H1 (cell line): ENCODE measurements at regions not wholly inside any gene's neighbourhood (a gene's known extent, or its start where the extent isn't known, plus 50 kb on each side); places are given as distances from the start of the nearest gene placed in this dataset.

Source experiments
- CTCF ChIA-PET: fragments of 300-600 bp; sonication (Branson Sonifier 250); formaldehyde crosslinking; loops from one replicate; lab custom pipeline; 2021; ENCODE audit not compliant: partially characterized antibody; lab: Charles Lee
- POLR2A ChIA-PET: fragments of 300-600 bp; sonication (Branson Sonifier 250); formaldehyde crosslinking; loops from one replicate; lab custom pipeline; 2021; ENCODE audit warnings: inconsistent platforms; ENCODE audit not compliant: partially characterized antibody; lab: Charles Lee
- DNase-seq, 2 experiments: peaks; one replicate each; pipeline versions ENCODE4 v3.0.0 to v3.0.0-alpha.2; 2010 to 2022; ENCODE audit warnings: low spot score in 2 of 2, low read depth in 1 of 2, mixed read lengths in 1 of 2
- FAIRE-seq: peaks from 2 replicates; lab custom pipeline; 2011; peaks lifted over from hg19 to GRCh38; lab: Jason Lieb, UNC
- H2AFZ ChIP-seq: 2 replicates; pipeline ENCODE4 v1.8.1; 2012; ENCODE audit warnings: low read length, inconsistent platforms
- H2AK5ac ChIP-seq: 2 replicates; pipeline ENCODE4 v1.6.1; 2013; ENCODE audit warnings: low read depth, low read length
- H2BK120ac ChIP-seq: replicated peaks from 2 replicates; pipeline ENCODE3; 2013; ENCODE audit warnings: low read depth, low read length, inconsistent platforms
- H2BK12ac ChIP-seq: 2 replicates; pipeline ENCODE4 v1.6.1; 2013; ENCODE audit warnings: low read depth, low read length
- H2BK15ac ChIP-seq: 2 replicates; pipeline ENCODE4 v1.6.1; 2013; ENCODE audit warnings: low read length
- H2BK20ac ChIP-seq: 2 replicates; pipeline ENCODE4 v1.6.1; 2013; ENCODE audit warnings: low read length
- H2BK5ac ChIP-seq: 2 replicates; pipeline ENCODE4 v1.6.1; 2013; ENCODE audit warnings: low read depth, low read length
- H3K14ac ChIP-seq: 2 replicates; pipeline ENCODE4 v1.6.1; 2013; ENCODE audit warnings: inconsistent platforms; ENCODE audit not compliant: insufficient read length
- H3K18ac ChIP-seq: 2 replicates; pipeline ENCODE4 v1.6.1; 2013; ENCODE audit warnings: low read length; ENCODE audit errors: extremely low read depth
- H3K23ac ChIP-seq: 2 replicates; pipeline ENCODE4 v1.6.1; 2013; ENCODE audit warnings: inconsistent platforms; ENCODE audit not compliant: insufficient read length
- H3K23me2 ChIP-seq: 2 replicates; pipeline ENCODE4 v1.6.1; 2013; ENCODE audit warnings: low read depth, low read length
- H3K27ac ChIP-seq: 2 replicates; pipeline ENCODE4 v1.6.1; 2011; ENCODE audit warnings: low read depth, low read length, inconsistent platforms
- H3K27me3 ChIP-seq, 4 experiments: replicated peaks in 1 of 4; 1 replicate in 1 of 4; 2 replicates in 3 of 4; pipeline versions ENCODE4 v1.6.1 to v1.8.1; 2011 to 2013; ENCODE audit warnings: low read length in 3 of 4, mild to moderate bottlenecking in 3 of 4, inconsistent platforms in 2 of 4, mixed read lengths in 2 of 4, moderate library complexity in 1 of 4; ENCODE audit not compliant: control insufficient read depth in 3 of 4, insufficient read depth in 3 of 4; ENCODE audit errors: extremely low read depth in 1 of 4
- H3K36me3 ChIP-seq, 4 experiments: 2 replicates each; pipeline versions ENCODE4 v1.6.1 to v1.8.1; 2011 to 2013; ENCODE audit warnings: mild to moderate bottlenecking in 4 of 4, low read length in 3 of 4, moderate library complexity in 2 of 4, control low read depth in 1 of 4, inconsistent platforms in 1 of 4; ENCODE audit not compliant: insufficient read depth in 4 of 4, control insufficient read depth in 2 of 4
- H3K4ac ChIP-seq: replicated peaks from 2 replicates; pipeline ENCODE3; 2013; ENCODE audit warnings: low read length, low read depth, mixed read lengths, inconsistent platforms; ENCODE audit not compliant: insufficient read length
- H3K4me1 ChIP-seq, 4 experiments: replicated peaks in 1 of 4; 1 replicate in 1 of 4; 2 replicates in 3 of 4; pipeline versions ENCODE4 v1.6.1 to v1.8.1; 2011 to 2013; ENCODE audit warnings: low read length in 3 of 4, inconsistent platforms in 2 of 4, mixed read lengths in 1 of 4; ENCODE audit not compliant: insufficient read depth in 4 of 4, control insufficient read depth in 3 of 4
- H3K4me2 ChIP-seq, 2 experiments: 2 replicates each; pipeline versions ENCODE4 v1.6.1 to v1.8.1; 2011 to 2013; ENCODE audit warnings: low read depth in 2 of 2, low read length in 2 of 2, control low read depth in 1 of 2, inconsistent platforms in 1 of 2, mild to moderate bottlenecking in 1 of 2; ENCODE audit not compliant: insufficient read depth in 1 of 2
- H3K4me3 ChIP-seq, 4 experiments: fragments of 200-600, 300-600 bp in 1 of 4; sonication (generic), shearing (Covaris generic), sonication (Bioruptor Twin) in 1 of 4; 2 replicates each; pipeline versions ENCODE4 v1.5.1 to v1.8.1; 2011 to 2016; ENCODE audit warnings: low read length in 4 of 4, low read depth in 3 of 4, control low read depth in 2 of 4, inconsistent platforms in 2 of 4, mild to moderate bottlenecking in 2 of 4, mixed read lengths in 1 of 4, moderate library complexity in 1 of 4; ENCODE audit not compliant: insufficient read depth in 2 of 4; ENCODE audit errors: extremely low read depth in 1 of 4
- H3K56ac ChIP-seq: replicated peaks from 2 replicates; pipeline ENCODE3; 2013; ENCODE audit warnings: low read depth, mild to moderate bottlenecking, mixed read lengths, low read length, inconsistent platforms; ENCODE audit not compliant: insufficient read length
- H3K79me1 ChIP-seq: 2 replicates; pipeline ENCODE4 v1.6.1; 2013; ENCODE audit warnings: low read depth, low read length, control low read depth
- H3K79me2 ChIP-seq, 2 experiments: 2 replicates each; pipeline versions ENCODE4 v1.6.1 to v1.8.1; 2012 to 2013; ENCODE audit warnings: low read length in 2 of 2, mild to moderate bottlenecking in 2 of 2, inconsistent platforms in 1 of 2; ENCODE audit not compliant: insufficient read depth in 2 of 2, control insufficient read depth in 1 of 2
- H3K9ac ChIP-seq, 4 experiments: replicated peaks in 1 of 4; 1 replicate in 1 of 4; 2 replicates in 3 of 4; pipeline versions ENCODE4 v1.6.1 to v1.8.1; 2011 to 2013; ENCODE audit warnings: low read depth in 3 of 4, low read length in 3 of 4, control low read depth in 2 of 4, mild to moderate bottlenecking in 2 of 4, moderate library complexity in 2 of 4, inconsistent platforms in 1 of 4; ENCODE audit errors: extremely low read depth in 1 of 4
- H3K9me3 ChIP-seq, 2 experiments: 2 replicates each; pipeline versions ENCODE4 v1.6.1 to v1.8.1; 2012 to 2013; ENCODE audit warnings: mild to moderate bottlenecking in 2 of 2, moderate library complexity in 2 of 2, control low read depth in 1 of 2, inconsistent platforms in 1 of 2, low read depth in 1 of 2, low read length in 1 of 2, mixed read lengths in 1 of 2; ENCODE audit not compliant: insufficient read depth in 2 of 2
- H4K20me1 ChIP-seq, 2 experiments: replicated peaks in 1 of 2; 2 replicates each; pipeline versions ENCODE3 to v1.8.1; 2011 to 2013; ENCODE audit warnings: inconsistent platforms in 2 of 2, low read length in 2 of 2, mild to moderate bottlenecking in 1 of 2; ENCODE audit not compliant: insufficient read depth in 2 of 2, control insufficient read depth in 1 of 2
- H4K5ac ChIP-seq: 2 replicates; pipeline ENCODE4 v1.6.1; 2013; ENCODE audit warnings: low read length, low read depth, mixed read lengths, inconsistent platforms; ENCODE audit not compliant: insufficient read length
- H4K8ac ChIP-seq: 2 replicates; pipeline ENCODE4 v1.8.0; 2013; ENCODE audit warnings: mild to moderate bottlenecking, moderate library complexity, low read length, inconsistent platforms; ENCODE audit not compliant: insufficient read depth; ENCODE audit errors: extremely low read depth
- H4K91ac ChIP-seq: replicated peaks from 2 replicates; pipeline ENCODE3; 2013; ENCODE audit warnings: low read length, mixed read lengths, inconsistent platforms; ENCODE audit not compliant: insufficient read length
- BRCA1 ChIP-seq: IDR thresholded peaks from 2 replicates; pipeline ENCODE4 v1.6.1; 2012; ENCODE audit warnings: low read depth, low read length, improper control_type of control experiment
- CHD1 ChIP-seq: IDR thresholded peaks from 2 replicates; pipeline ENCODE4 v1.6.1; 2012; ENCODE audit warnings: low read depth, low read length, improper control_type of control experiment
- CREB1 ChIP-seq: IDR thresholded peaks from 2 replicates; pipeline ENCODE4 v1.6.1; 2012; ENCODE audit warnings: inconsistent platforms
- EGR1 ChIP-seq: IDR thresholded peaks from 2 replicates; pipeline ENCODE4 v1.6.1; 2011; ENCODE audit warnings: low read depth, low read length, borderline replicate concordance
- KDM1A ChIP-seq: fragments of 200-600, 300-600 bp; sonication (generic); IDR thresholded peaks from 2 replicates; pipeline ENCODE4 v1.7.1; 2016; ENCODE audit warnings: mild to moderate bottlenecking, low read length, borderline replicate concordance
- KDM4A ChIP-seq: IDR thresholded peaks from one replicate; pipeline ENCODE4 v1.7.1; 2012; ENCODE audit warnings: low read depth, mild to moderate bottlenecking, moderate library complexity, low read length, inconsistent platforms; ENCODE audit not compliant: severe bottlenecking
- KDM5A ChIP-seq: fragments of 200-600 bp; IDR thresholded peaks from 2 replicates; pipeline ENCODE4 v1.7.1; 2012; ENCODE audit warnings: mild to moderate bottlenecking, low read length, inconsistent platforms, mixed read lengths
- RFX5 ChIP-seq: IDR thresholded peaks from 2 replicates; pipeline ENCODE4 v1.6.1; 2011; ENCODE audit warnings: low read depth, low read length, improper control_type of control experiment, borderline replicate concordance
- SAP30 ChIP-seq: fragments of 300-600 bp; sonication (generic); IDR thresholded peaks from 2 replicates; pipeline ENCODE4 v1.7.1; 2012; ENCODE audit warnings: low read length, moderate library complexity, mild to moderate bottlenecking, inconsistent platforms; ENCODE audit not compliant: insufficient read depth, insufficient replicate concordance
- WGBS, 2 experiments: shearing (Covaris generic) in 1 of 2; methylation state at CpG; one replicate each; pipeline versions ENCODE4 v1.1.6 to v1.1.7; 2013 to 2015; ENCODE audit warnings: low lambda C conversion rate in 2 of 2, mixed read lengths in 2 of 2, inconsistent platforms in 1 of 2, low coverage in 1 of 2, missing lambda C conversion rate in 1 of 2; ENCODE audit not compliant: insufficient replicate concordance in 2 of 2, insufficient coverage in 1 of 2, insufficient read length in 1 of 2; ENCODE audit errors: extremely low coverage in 1 of 2, missing lambda C conversion rate in 1 of 2; 5-methylcytosine and 5-hydroxymethylcytosine counted together

DNA sequence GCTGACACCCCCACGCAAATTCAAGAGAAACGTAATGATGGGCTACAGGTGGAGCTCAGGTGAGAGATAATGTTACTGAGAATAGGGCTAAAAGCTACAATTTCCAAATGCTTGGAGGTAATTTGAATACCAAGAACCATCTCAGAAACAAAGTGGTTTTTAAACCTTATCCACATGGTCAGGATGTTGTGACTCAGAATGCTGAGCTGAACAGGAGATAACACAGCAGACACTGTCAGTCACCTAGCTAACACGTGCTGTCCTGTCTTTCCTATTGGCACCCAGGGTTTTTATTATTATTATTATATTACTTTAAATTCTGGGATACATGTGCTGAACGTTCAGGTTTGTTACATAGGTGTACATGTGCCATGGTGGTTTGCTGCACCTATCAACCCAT is 233.0 kb upstream of the MAF start:
- Histone ChIP-seq H2BK15ac (no peak overlapping the region), H3K56ac (no peak overlapping the region), H3K23ac (no peak overlapping the region), H4K5ac (no peak overlapping the region), H3K79me1 (no peaks in the 10 kb centered on the region), H3K23me2 (no peaks in the 10 kb centered on the region), H3K27me3 (no peaks in the 10 kb centered on the region), H2BK12ac (no peak overlapping the region), H3K79me2 (no peaks in the 10 kb centered on the region), H2BK20ac (no peak overlapping the region), H3K14ac (no peak overlapping the region), H3K4ac (no peak overlapping the region), H2AK5ac (no peak overlapping the region), H2AFZ (no peak overlapping the region), H3K4me3 (no peak overlapping the region), H2BK120ac (no peak overlapping the region), H3K36me3 (no peaks in the 10 kb centered on the region), H3K27ac (no peak overlapping the region), H3K4me1 (no peaks in the 10 kb centered on the region), H4K91ac (no peak overlapping the region), H3K4me2 (no peak overlapping the region), H3K18ac (no peak overlapping the region), H4K20me1 (no peaks in the 10 kb centered on the region), H2BK5ac (no peak overlapping the region), H3K9me3 (no peaks in the 10 kb centered on the region), H3K9ac (no peak overlapping the region), H4K8ac (no peak overlapping the region)
- POLR2A ChIA-PET = no interaction called here
- no peak for DNase-seq
- no peak for FAIRE-seq
- WGBS, 2 experiments = 92% methylated on average over 4 of the region's 4 CpGs; no CpG with 5 or more reads in 1 of the 2 experiments
- CTCF ChIA-PET = no interaction called here
- TF ChIP-seq CHD1 (no peak), CREB1 (no peak), KDM5A (no peak), SAP30 (no peak), RFX5 (no peak), KDM1A (no peak), BRCA1 (no peak), EGR1 (no peak), KDM4A (no peak)
